Endothelial cell of umbilical vein (primary cell): ENCODE measurements at regions not wholly inside any gene's neighbourhood (a gene's known extent, or its start where the extent isn't known, plus 50 kb on each side); places are given as distances from the start of the nearest gene placed in this dataset.

Experiments used
- BruUV-seq: library from RNA; stranded (reverse); fragments of 400-500 nt; replicated peaks from 2 replicates; lab custom pipeline; 2021; lab: Mats Ljungman, UMichigan
- CTCF ChIA-PET: fragments of 300-600, 350-600 bp; sonication (Branson Sonifier 250); formaldehyde crosslinking; loops from one replicate; lab custom pipeline; 2021; ENCODE audit warnings: antibody characterized with exemption, inconsistent platforms; lab: Charles Lee
- POLR2A ChIA-PET: fragments of 300-600, 350-600 bp; sonication (Branson Sonifier 250); formaldehyde crosslinking; loops from one replicate; lab custom pipeline; 2021; ENCODE audit warnings: antibody characterized with exemption, inconsistent platforms; lab: Charles Lee
- DNase-seq: peaks from one replicate; pipeline ENCODE4 v3.0.0-alpha.2; 2011; ENCODE audit warnings: low read depth, low spot score
- FAIRE-seq: peaks from 2 replicates; lab custom pipeline; 2011; peaks lifted over from hg19 to GRCh38; lab: Jason Lieb, UNC
- H2AFZ ChIP-seq: 2 replicates; pipeline ENCODE4 v1.6.0; 2012; ENCODE audit warnings: low read depth, low read length, control low read depth, inconsistent platforms
- H3K27ac ChIP-seq: 2 replicates; pipeline ENCODE4 v1.5.1; 2011; ENCODE audit warnings: low read depth, mild to moderate bottlenecking, control low read depth, low read length, moderate library complexity; ENCODE audit not compliant: insufficient read depth
- H3K27me3 ChIP-seq, 2 experiments: 2 replicates each; pipeline versions ENCODE4 v1.6.0 to v1.6.1; 2011; ENCODE audit warnings: low read length in 2 of 2, mixed read lengths in 1 of 2; ENCODE audit not compliant: control insufficient read depth in 2 of 2, insufficient read depth in 2 of 2
- H3K36me3 ChIP-seq, 2 experiments: 2 replicates in 1 of 2; 3 replicates in 1 of 2; pipeline ENCODE4 v1.5.1; 2011; ENCODE audit warnings: low read length in 2 of 2, mild to moderate bottlenecking in 1 of 2, moderate library complexity in 1 of 2; ENCODE audit not compliant: control insufficient read depth in 2 of 2, insufficient read depth in 2 of 2; ENCODE audit errors: extremely low read depth in 1 of 2
- H3K4me1 ChIP-seq: 3 replicates; pipeline ENCODE4 v1.5.1; 2011; ENCODE audit warnings: mild to moderate bottlenecking, low read length; ENCODE audit not compliant: control insufficient read depth, insufficient read depth; ENCODE audit errors: extremely low read depth
- H3K4me2 ChIP-seq: 2 replicates; pipeline ENCODE4 v1.6.1; 2011; ENCODE audit warnings: low read length, control low read depth, mixed read lengths; ENCODE audit not compliant: insufficient read depth
- H3K4me3 ChIP-seq, 3 experiments: fragments of 200-600 bp in 1 of 3; sonication (generic), shearing (Covaris generic) in 1 of 3; replicated peaks in 1 of 3; 2 replicates each; pipeline ENCODE4 v1.5.1; 2011 to 2016; ENCODE audit warnings: control low read depth in 3 of 3, low read length in 3 of 3, mild to moderate bottlenecking in 2 of 3, inconsistent platforms in 1 of 3, low read depth in 1 of 3, moderate library complexity in 1 of 3; ENCODE audit not compliant: insufficient read depth in 1 of 3
- H3K79me2 ChIP-seq: 2 replicates; pipeline ENCODE4 v1.6.0; 2012; ENCODE audit warnings: low read length, inconsistent platforms; ENCODE audit not compliant: control insufficient read depth, insufficient read depth
- H3K9ac ChIP-seq: replicated peaks from 2 replicates; pipeline ENCODE3; 2011; ENCODE audit warnings: low read length, control low read depth; ENCODE audit not compliant: insufficient read depth; ENCODE audit errors: extremely low read depth
- H3K9me1 ChIP-seq: replicated peaks from 3 replicates; pipeline ENCODE4 v1.6.0; 2011; ENCODE audit warnings: mild to moderate bottlenecking, low read length; ENCODE audit not compliant: control insufficient read depth, insufficient read depth; ENCODE audit errors: extremely low read depth
- H3K9me3 ChIP-seq: replicated peaks from 2 replicates; pipeline ENCODE4 v1.5.1; 2012; ENCODE audit warnings: low read length, inconsistent platforms; ENCODE audit not compliant: control insufficient read depth, insufficient read depth
- H4K20me1 ChIP-seq: replicated peaks from 2 replicates; pipeline ENCODE3; 2011; ENCODE audit warnings: mild to moderate bottlenecking, low read length; ENCODE audit not compliant: control insufficient read depth, insufficient read depth; ENCODE audit errors: extremely low read depth
- CTCF ChIP-seq, 2 donors: IDR thresholded peaks; 1 replicate in 1 of 2; 2 replicates in 1 of 2; pipeline ENCODE4 v1.5.1; 2011; ENCODE audit warnings: low read length in 2 of 2, mild to moderate bottlenecking in 2 of 2, moderate library complexity in 2 of 2, control low read depth in 1 of 2, inconsistent platforms in 1 of 2, low read depth in 1 of 2; ENCODE audit not compliant: insufficient read depth in 1 of 2; ENCODE audit errors: extremely low read depth in 1 of 2
- EZH2 ChIP-seq: IDR thresholded peaks from 2 replicates; pipeline ENCODE4 v1.6.1; 2012; ENCODE audit warnings: borderline replicate concordance, low read depth, mild to moderate bottlenecking, moderate library complexity, low read length, inconsistent platforms; ENCODE audit not compliant: severe bottlenecking
- FOS ChIP-seq: IDR thresholded peaks from 2 replicates; pipeline ENCODE4 v1.6.1; 2011; ENCODE audit warnings: mild to moderate bottlenecking, low read length, moderate library complexity, borderline replicate concordance; ENCODE audit not compliant: insufficient read depth
- GATA2 ChIP-seq: IDR thresholded peaks from 2 replicates; pipeline ENCODE4 v1.7.0; 2011; ENCODE audit warnings: low read depth, mild to moderate bottlenecking, moderate library complexity, mixed read lengths, low read length; ENCODE audit not compliant: insufficient read length, insufficient read depth
- JUN ChIP-seq: IDR thresholded peaks from 2 replicates; pipeline ENCODE4 v1.6.1; 2011; ENCODE audit warnings: borderline replicate concordance, low read depth; ENCODE audit not compliant: insufficient read length, insufficient read depth
- MYC ChIP-seq: IDR thresholded peaks from one replicate; pipeline ENCODE4 v1.6.1; 2011; ENCODE audit warnings: mild to moderate bottlenecking, low read depth, low read length
- POLR2A ChIP-seq: IDR thresholded peaks from 2 replicates; pipeline ENCODE4 v1.6.1; 2012; ENCODE audit warnings: low read depth, mild to moderate bottlenecking, control low read depth, low read length
- POLR2AphosphoS5 ChIP-seq: IDR thresholded peaks from 2 replicates; pipeline ENCODE4 v1.6.1; 2012; ENCODE audit warnings: low read depth, mild to moderate bottlenecking, control low read depth, low read length, moderate library complexity; ENCODE audit not compliant: insufficient read depth
- dilution Hi-C: fragments of 300-500 bp; cut with MboI; formaldehyde crosslinking; loops from one replicate; pipeline ENCODE4 v1.15.0; 2019; ENCODE audit warnings: low sequenced_read_pairs; ENCODE audit not compliant: extremely low pct_ligation_motif_present
- intact Hi-C: fragments of 100-400 bp; cut with micrococcal nuclease; formaldehyde crosslinking; loops from one replicate; pipeline ENCODE4 v1.10.0; 2022
- TF ChIP-seq, protein P1 (sequence below): IDR thresholded peaks from 2 replicates; pipeline ENCODE4 v1.6.1; 2011; ENCODE audit not compliant: insufficient read depth, insufficient read length

GRCh38 chr12:47400266-47400665 is 305.6 kb downstream of the RPAP3 start:
- POLR2A ChIA-PET, result no interaction called here
- CTCF ChIA-PET, result interaction anchor here (8.2 kb wide), 1 partner anchor 366 kb away, joined by 306 read pairs; no protein-coding TSS in a partner anchor
- Histone ChIP-seq H4K20me1 (no peaks in the 10 kb centered on the region), H2AFZ (no peak overlapping the region), H3K9ac (no peak overlapping the region), H3K4me1 (no peaks in the 10 kb centered on the region), H3K27me3 (peaks cover 0 to 2% of the 10 kb centered on the region in 2 experiments), H3K4me3 (no peak overlapping the region), H3K36me3 (no peaks in the 10 kb centered on the region), H3K79me2 (no peaks in the 10 kb centered on the region), H3K4me2 (no peak overlapping the region), H3K9me1 (no peaks in the 10 kb centered on the region), H3K27ac (no peak overlapping the region), H3K9me3 (no peaks in the 10 kb centered on the region)
- dilution Hi-C loops, result no loop called here
- no peak for TF ChIP-seq CTCF (IDR thresholded peaks at IDR 0.05; ENCODE audit: extremely low read depth in 1 of 2, insufficient read depth in 1 of 2, low read depth in 1 of 2, low read length in 2 of 2)
- no peak for TF ChIP-seq POLR2AphosphoS5
- TF ChIP-seq JUN, result no peak
- TF ChIP-seq, protein P1, sequence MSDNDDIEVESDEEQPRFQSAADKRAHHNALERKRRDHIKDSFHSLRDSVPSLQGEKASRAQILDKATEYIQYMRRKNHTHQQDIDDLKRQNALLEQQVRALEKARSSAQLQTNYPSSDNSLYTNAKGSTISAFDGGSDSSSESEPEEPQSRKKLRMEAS, result no peak
- TF ChIP-seq FOS, result no peak
- TF ChIP-seq GATA2, result no peak
- no peak for TF ChIP-seq POLR2A
- TF ChIP-seq EZH2, result no peak
- no peak for TF ChIP-seq MYC
- FAIRE-seq (no peak), DNase-seq (no peak)
- BruUV-seq, result no TSS peak
- intact Hi-C loops, result no loop called here
